IgD-negative memory B cell (primary cell): ENCODE measurements at regions not wholly inside any gene's neighbourhood (a gene's known extent, or its start where the extent isn't known, plus 50 kb on each side); places are given as distances from the start of the nearest gene placed in this dataset.
"Not testable (repeated sequence)": the region's sequence is repeated elsewhere in the genome, so short reads cannot be mapped to it uniquely, and the experiment has no call there.

ENCODE experiments used
- H3K27ac Mint-ChIP-seq, 3 donors: one replicate each; pipeline ENCODE4 v1.8.0; 2020 to 2022; ENCODE audit warnings: mild to moderate bottlenecking in 3 of 3, mixed read lengths in 3 of 3, moderate library complexity in 1 of 3
- H3K27me3 Mint-ChIP-seq: one replicate; pipeline ENCODE4 v1.8.0; 2021; ENCODE audit warnings: mixed read lengths
- H3K36me3 Mint-ChIP-seq: one replicate; pipeline ENCODE4 v1.8.0; 2020; ENCODE audit warnings: mild to moderate bottlenecking, mixed read lengths
- H3K4me1 Mint-ChIP-seq, 3 donors: one replicate each; pipeline ENCODE4 v1.8.0; 2020 to 2022; ENCODE audit warnings: mixed read lengths in 3 of 3, mild to moderate bottlenecking in 1 of 3
- H3K4me3 Mint-ChIP-seq, 4 donors: one replicate each; pipeline ENCODE4 v1.8.0; 2020 to 2022; ENCODE audit warnings: mild to moderate bottlenecking in 4 of 4, mixed read lengths in 4 of 4, moderate library complexity in 3 of 4
- H3K9me3 Mint-ChIP-seq, 3 donors: one replicate each; pipeline ENCODE4 v1.8.0; 2020 to 2021; ENCODE audit warnings: mixed read lengths in 3 of 3, mild to moderate bottlenecking in 1 of 3

DNA sequence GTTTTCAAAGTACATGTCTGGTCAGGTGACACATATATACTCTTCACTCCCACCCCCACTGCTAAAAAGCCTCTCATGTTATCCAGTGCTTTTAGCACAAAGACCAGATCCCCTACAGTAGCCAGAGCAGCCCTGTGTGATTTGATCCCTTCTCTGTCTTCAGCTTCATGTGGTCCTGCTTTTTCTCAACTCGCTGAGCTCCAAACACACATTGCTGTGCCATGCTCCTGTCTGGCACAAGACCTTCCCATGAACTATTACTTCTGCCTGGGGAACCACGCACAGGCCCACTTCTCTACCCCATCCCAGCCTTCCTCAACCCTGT, 127.1 kb downstream of the RASSF10 start:
- H3K4me3 Mint-ChIP-seq = no peak overlapping the region
- peaks cover 3 to 7% (median 4%) of the 10 kb centered on the region in 3 donors for H3K9me3 Mint-ChIP-seq
- peaks cover 7% of the 10 kb centered on the region for H3K27me3 Mint-ChIP-seq
- no peaks in the 10 kb centered on the region for H3K36me3 Mint-ChIP-seq
- peaks cover 0 to 3% (median 0%) of the 10 kb centered on the region in 3 donors for H3K4me1 Mint-ChIP-seq
- H3K27ac Mint-ChIP-seq = no peak overlapping the region

GRCh38 chr11:13137844-13138301, 128.8 kb downstream of the RASSF10 start:
- peaks cover 0 to under 1% (median 0%) of the 10 kb centered on the region in 3 donors for H3K4me1 Mint-ChIP-seq
- no peak overlapping the region for H3K4me3 Mint-ChIP-seq
- H3K9me3 Mint-ChIP-seq = peaks cover 0 to 7% (median 0%) of the 10 kb centered on the region in 3 donors
- H3K36me3 Mint-ChIP-seq = no peaks in the 10 kb centered on the region
- H3K27me3 Mint-ChIP-seq = peaks cover 7% of the 10 kb centered on the region
- H3K27ac Mint-ChIP-seq = no peak overlapping the region

DNA sequence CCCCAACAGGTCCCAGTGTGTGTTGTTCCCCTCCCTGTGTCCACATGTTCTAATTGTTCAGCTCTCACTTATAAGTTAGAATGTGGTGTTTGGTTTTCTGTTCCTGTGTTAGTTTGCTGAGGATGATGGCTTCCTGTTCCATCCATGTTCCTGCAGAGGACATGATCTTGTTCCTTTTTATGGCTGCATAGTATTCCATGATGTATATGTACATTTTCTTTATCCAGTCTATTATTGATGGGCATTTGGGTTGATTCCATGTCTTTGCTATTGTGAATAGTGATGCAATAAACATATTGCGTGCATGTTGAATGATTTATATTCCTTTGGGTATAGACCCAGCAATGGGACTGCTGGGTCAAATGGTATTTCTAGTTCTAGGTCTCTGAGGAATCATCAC, 130.0 kb downstream of the RASSF10 start:
- H3K27me3 Mint-ChIP-seq, H3K27ac Mint-ChIP-seq, H3K4me3 Mint-ChIP-seq, H3K36me3 Mint-ChIP-seq, H3K4me1 Mint-ChIP-seq, H3K9me3 Mint-ChIP-seq: not testable (repeated sequence)

DNA sequence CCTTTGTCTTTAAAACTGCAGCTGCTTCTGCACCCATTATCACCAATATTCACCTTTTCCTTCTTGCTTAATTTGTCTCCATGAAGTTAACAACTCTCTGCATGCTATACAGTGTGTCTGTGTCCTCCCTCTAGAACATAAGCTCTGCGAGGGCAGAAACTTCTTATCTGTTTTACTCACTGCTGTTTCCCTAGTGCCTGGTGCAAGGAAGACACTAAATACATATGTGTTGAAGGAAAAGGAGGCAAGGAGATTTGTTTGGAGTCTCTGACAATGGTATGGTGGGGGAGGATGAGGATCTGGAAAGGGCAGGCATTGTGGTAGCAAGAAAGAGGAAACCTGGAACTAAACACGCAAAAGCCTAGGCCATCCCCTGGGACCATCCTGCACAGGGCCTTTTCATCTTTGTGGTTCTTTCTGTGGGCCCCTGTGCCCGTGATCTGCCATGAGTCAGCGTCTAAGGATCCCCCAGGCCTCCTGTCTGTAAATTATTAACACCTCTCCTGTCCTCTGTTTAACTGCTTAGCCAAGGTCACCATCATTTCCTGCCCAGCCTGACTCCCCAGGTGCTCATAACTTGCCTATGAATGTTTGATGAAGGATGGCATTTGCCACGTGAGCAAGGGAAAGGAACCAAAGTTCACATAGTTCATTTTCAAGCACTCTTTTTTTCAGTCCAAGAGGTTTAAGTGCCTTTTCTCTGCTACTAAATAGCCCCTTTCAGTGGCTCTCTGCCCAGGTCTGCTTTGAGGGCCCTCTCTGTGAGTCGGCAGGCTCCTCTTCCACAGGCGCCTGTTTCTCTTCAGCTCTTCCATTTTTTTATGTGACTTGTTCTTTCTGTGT, 131.1 kb downstream of the RASSF10 start:
- peaks cover 8% of the 10 kb centered on the region for H3K27me3 Mint-ChIP-seq
- H3K9me3 Mint-ChIP-seq = peaks cover 0 to 7% (median 0%) of the 10 kb centered on the region in 3 donors
- no peaks in the 10 kb centered on the region for H3K4me1 Mint-ChIP-seq
- no peak overlapping the region for H3K4me3 Mint-ChIP-seq
- H3K36me3 Mint-ChIP-seq = no peaks in the 10 kb centered on the region
- no peak overlapping the region for H3K27ac Mint-ChIP-seq

GRCh38 chr11:13140873-13141655, 131.9 kb downstream of the RASSF10 start:
- no peak overlapping the region for H3K4me3 Mint-ChIP-seq
- H3K27ac Mint-ChIP-seq = no peak overlapping the region
- H3K27me3 Mint-ChIP-seq = peaks cover 8% of the 10 kb centered on the region
- H3K9me3 Mint-ChIP-seq = peaks cover 0 to 7% (median 0%) of the 10 kb centered on the region in 3 donors
- no peaks in the 10 kb centered on the region for H3K4me1 Mint-ChIP-seq
- H3K36me3 Mint-ChIP-seq = no peaks in the 10 kb centered on the region

DNA sequence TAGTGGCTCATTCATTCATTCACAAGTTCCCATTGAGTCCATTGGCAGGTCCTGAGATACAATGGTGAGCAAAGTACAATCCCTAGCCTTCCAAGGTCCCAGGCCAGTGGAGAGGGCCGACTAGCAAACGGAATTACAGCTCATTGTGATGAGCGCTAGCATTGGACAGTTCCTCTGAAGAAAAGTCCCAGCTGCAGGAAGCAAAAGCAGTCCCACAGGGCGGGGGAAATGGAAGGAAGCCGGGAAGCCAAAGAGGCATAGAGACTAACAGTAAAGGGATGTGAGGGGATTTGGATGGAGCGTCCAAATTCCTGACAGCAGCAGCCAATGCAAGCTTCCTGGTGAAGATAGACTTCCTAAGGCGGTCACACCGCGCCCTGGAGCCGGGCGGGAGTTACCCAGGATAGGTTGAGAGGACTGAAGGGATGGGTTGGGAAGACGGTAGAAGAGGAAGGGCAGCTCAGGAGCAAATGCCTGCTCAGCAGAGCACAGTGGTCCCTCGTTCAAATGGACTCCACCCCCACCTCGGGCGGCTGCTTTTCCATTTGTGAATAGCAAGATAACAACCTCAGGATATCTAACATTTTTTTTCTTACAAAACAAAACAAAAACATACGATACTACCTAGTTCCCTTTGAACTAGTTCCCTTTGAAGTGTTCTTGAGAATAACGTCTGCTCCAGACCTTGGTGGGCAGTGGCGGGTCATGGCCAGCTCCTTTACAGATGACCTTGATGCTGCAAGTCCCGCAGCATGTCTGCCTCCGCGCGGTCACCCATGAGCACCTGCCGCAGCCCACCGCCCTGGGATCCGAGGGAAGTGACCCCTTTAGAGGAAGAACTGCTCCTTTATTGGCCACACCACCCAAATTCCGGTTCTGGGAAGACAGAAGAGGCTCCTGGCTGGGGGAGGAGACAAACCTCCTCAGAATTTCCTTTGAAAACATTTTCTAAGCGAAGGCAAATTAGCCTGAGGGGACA, 132.9 kb downstream of the RASSF10 start:
- peaks cover 6% of the 10 kb centered on the region for H3K27me3 Mint-ChIP-seq
- no peak overlapping the region for H3K27ac Mint-ChIP-seq
- no peaks in the 10 kb centered on the region for H3K36me3 Mint-ChIP-seq
- no peak overlapping the region for H3K4me3 Mint-ChIP-seq
- no peaks in the 10 kb centered on the region for H3K4me1 Mint-ChIP-seq
- peaks cover 0 to 7% (median 0%) of the 10 kb centered on the region in 3 donors for H3K9me3 Mint-ChIP-seq

GRCh38 chr11:13143486-13144297, 133.9 kb upstream of the BMAL1 start:
- H3K9me3 Mint-ChIP-seq = peaks cover 0 to 3% (median 0%) of the 10 kb centered on the region in 3 donors
- no peaks in the 10 kb centered on the region for H3K36me3 Mint-ChIP-seq
- peak overlapping the region in 1 of 3 donors; percentile 10 for H3K27ac Mint-ChIP-seq
- no peak overlapping the region for H3K4me3 Mint-ChIP-seq
- peaks cover 3% of the 10 kb centered on the region for H3K27me3 Mint-ChIP-seq
- no peaks in the 10 kb centered on the region for H3K4me1 Mint-ChIP-seq

- H3K4me3 Mint-ChIP-seq = no peak overlapping the region
- no peak overlapping the region for H3K27ac Mint-ChIP-seq
- H3K27me3 Mint-ChIP-seq = peaks cover 4% of the 10 kb centered on the region
- no peaks in the 10 kb centered on the region for H3K4me1 Mint-ChIP-seq
- no peaks in the 10 kb centered on the region for H3K9me3 Mint-ChIP-seq
- no peaks in the 10 kb centered on the region for H3K36me3 Mint-ChIP-seq
These were observed 132.1 kb upstream of the BMAL1 start for GRCh38 chr11:13145461-13145860.

- Mint-ChIP-seq H3K27ac (no peak overlapping the region), H3K36me3 (no peaks in the 10 kb centered on the region), H3K4me3 (no peak overlapping the region), H3K4me1 (peaks cover 0 to 2% (median 0%) of the 10 kb centered on the region in 3 donors), H3K27me3 (peaks cover 2% of the 10 kb centered on the region), H3K9me3 (no peaks in the 10 kb centered on the region)
These were observed 127.6 kb upstream of the BMAL1 start for GRCh38 chr11:13149991-13150390.

DNA sequence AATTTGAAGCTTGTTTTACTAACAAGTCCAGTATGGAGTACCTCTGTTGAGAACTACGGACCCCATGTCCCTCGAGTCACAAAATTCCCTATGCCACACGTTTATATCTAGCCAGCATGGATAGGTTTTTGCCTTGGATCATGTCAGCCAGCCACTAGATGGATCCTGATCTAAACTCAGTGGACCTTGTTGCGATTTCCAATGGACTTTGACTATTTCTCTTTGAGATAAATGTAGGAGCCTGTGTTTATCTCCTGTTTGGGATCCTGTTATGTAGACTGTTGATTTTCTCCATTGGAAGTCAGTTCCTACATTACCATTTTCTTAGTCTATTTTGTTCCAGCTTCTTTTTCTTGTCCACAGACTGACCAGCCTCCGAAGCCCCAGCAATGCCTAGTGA, 127.1 kb upstream of the BMAL1 start:
- H3K4me3 Mint-ChIP-seq = no peak overlapping the region
- peaks cover 0 to 2% (median 0%) of the 10 kb centered on the region in 3 donors for H3K4me1 Mint-ChIP-seq
- H3K27ac Mint-ChIP-seq = no peak overlapping the region
- peaks cover 0 to 4% (median 2%) of the 10 kb centered on the region in 3 donors for H3K9me3 Mint-ChIP-seq
- no peaks in the 10 kb centered on the region for H3K36me3 Mint-ChIP-seq
- peaks cover 2% of the 10 kb centered on the region for H3K27me3 Mint-ChIP-seq

- H3K4me1 Mint-ChIP-seq = peaks cover 0 to 2% (median 0%) of the 10 kb centered on the region in 3 donors
- H3K9me3 Mint-ChIP-seq = peaks cover 5 to 9% (median 9%) of the 10 kb centered on the region in 3 donors
- H3K27ac Mint-ChIP-seq = no peak overlapping the region
- H3K36me3 Mint-ChIP-seq = no peaks in the 10 kb centered on the region
- peaks cover 5% of the 10 kb centered on the region for H3K27me3 Mint-ChIP-seq
- H3K4me3 Mint-ChIP-seq = no peak overlapping the region
These were observed 125.3 kb upstream of the BMAL1 start for GRCh38 chr11:13152264-13152663.

GRCh38 chr11:13152736-13153541, 124.7 kb upstream of the BMAL1 start:
- H3K4me3 Mint-ChIP-seq = no peak overlapping the region
- H3K4me1 Mint-ChIP-seq = peaks cover 0 to 2% (median 0%) of the 10 kb centered on the region in 3 donors
- H3K36me3 Mint-ChIP-seq = no peaks in the 10 kb centered on the region
- no peak overlapping the region for H3K27ac Mint-ChIP-seq
- peaks cover 5% of the 10 kb centered on the region for H3K27me3 Mint-ChIP-seq
- peaks cover 5 to 9% (median 9%) of the 10 kb centered on the region in 3 donors for H3K9me3 Mint-ChIP-seq

DNA sequence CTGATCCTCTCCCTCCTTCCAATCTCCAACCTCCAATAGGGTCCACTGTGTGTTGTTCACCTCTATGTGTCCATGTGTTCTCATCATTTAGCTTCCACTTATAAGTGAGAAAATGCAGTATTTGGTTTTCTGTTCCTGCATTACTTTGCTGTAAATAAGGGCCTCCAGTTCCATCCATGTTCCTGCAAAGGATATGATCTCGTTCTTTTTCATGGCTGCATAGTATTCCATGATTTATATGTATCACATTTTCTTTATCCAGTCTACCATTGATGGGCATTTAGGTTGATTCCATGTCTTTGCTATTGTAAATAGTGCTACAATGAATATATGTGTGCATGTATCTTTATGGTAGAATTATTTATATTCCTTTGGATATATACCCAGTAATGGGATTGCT, 123.2 kb upstream of the BMAL1 start:
- H3K9me3 Mint-ChIP-seq, H3K4me3 Mint-ChIP-seq, H3K4me1 Mint-ChIP-seq, H3K36me3 Mint-ChIP-seq, H3K27ac Mint-ChIP-seq, H3K27me3 Mint-ChIP-seq: not testable (repeated sequence)
